T-cell (primary cell): ENCODE measurements at regions not wholly inside any gene's neighbourhood (a gene's known extent, or its start where the extent isn't known, plus 50 kb on each side); places are given as distances from the start of the nearest gene placed in this dataset.
A peak's percentile ranks its signal among the peaks of the same experiment; 100 is the strongest.

Experiments
- ATAC-seq, 4 experiments: fragments of 200-7000 bp in 3 of 4; fragments of 150-1000 bp in 1 of 4; cut with Tn5 transposase; replicated peaks in 1 of 4; 1 replicate in 3 of 4; 2 replicates in 1 of 4; pipeline ENCODE4 v1.10.0; 2021; ENCODE audit warnings: moderate library complexity in 3 of 4, mild to moderate bottlenecking in 2 of 4, moderate number of reproducible peaks in 1 of 4
- CTCF ChIA-PET, 2 donors: fragments of 300-600 bp; sonication (Branson Sonifier 250); formaldehyde crosslinking; loops; one replicate each; lab custom pipeline; 2022; ENCODE audit warnings: antibody characterized with exemption in 2 of 2; lab: Charles Lee
- POLR2A ChIA-PET, 2 donors: fragments of 300-600 bp; sonication (Branson Sonifier 250); formaldehyde crosslinking; loops; one replicate each; lab custom pipeline; 2022; ENCODE audit warnings: antibody characterized with exemption in 2 of 2; lab: Charles Lee
- DNase-seq, 35 experiments: peaks; one replicate each; pipeline versions ENCODE4 v3.0.0 to v3.0.0-alpha.2; 2013 to 2023
- H3K27ac ChIP-seq: one replicate; pipeline ENCODE4 v1.5.1; 2013; ENCODE audit warnings: low read length
- H3K27me3 ChIP-seq, 2 experiments: replicated peaks in 1 of 2; 1 replicate in 1 of 2; 2 replicates in 1 of 2; pipeline versions ENCODE4 v1.6.1 to v1.7.0; 2013; ENCODE audit warnings: low read length in 1 of 2, mixed read lengths in 1 of 2; ENCODE audit not compliant: control insufficient read depth in 2 of 2, insufficient read depth in 2 of 2; ENCODE audit errors: extremely low read depth in 1 of 2
- H3K36me3 ChIP-seq, 2 donors: 1 replicate in 1 of 2; 2 replicates in 1 of 2; pipeline versions ENCODE4 v1.6.1 to v1.7.0; 2013; ENCODE audit warnings: low read length in 1 of 2; ENCODE audit not compliant: control insufficient read depth in 2 of 2, insufficient read depth in 1 of 2; ENCODE audit errors: extremely low read depth in 1 of 2
- H3K4me1 ChIP-seq, 2 experiments: 1 replicate in 1 of 2; 2 replicates in 1 of 2; pipeline versions ENCODE4 v1.6.1 to v1.7.0; 2013; ENCODE audit warnings: low read length in 2 of 2, mixed read lengths in 1 of 2; ENCODE audit not compliant: insufficient read depth in 2 of 2, control insufficient read depth in 1 of 2; ENCODE audit errors: extremely low read depth in 1 of 2
- H3K4me3 ChIP-seq, 2 donors: 1 replicate in 1 of 2; 2 replicates in 1 of 2; pipeline versions ENCODE4 v1.5.1 to v1.7.0; 2013; ENCODE audit warnings: mild to moderate bottlenecking in 2 of 2, low read length in 1 of 2, moderate library complexity in 1 of 2; ENCODE audit not compliant: control insufficient read depth in 1 of 2; ENCODE audit errors: extremely low read depth in 1 of 2
- H3K9me3 ChIP-seq: 2 replicates; pipeline ENCODE4 v1.7.0; 2013
- H3K27ac Mint-ChIP-seq, 2 donors: one replicate each; pipeline ENCODE4 v1.8.0; 2020 to 2021; ENCODE audit warnings: mild to moderate bottlenecking in 2 of 2, mixed read lengths in 2 of 2
- H3K27me3 Mint-ChIP-seq, 2 donors: one replicate each; pipeline ENCODE4 v1.8.0; 2021 to 2022; ENCODE audit warnings: mixed read lengths in 2 of 2
- H3K36me3 Mint-ChIP-seq: one replicate; pipeline ENCODE4 v1.8.0; 2021; ENCODE audit warnings: mixed read lengths
- H3K4me1 Mint-ChIP-seq, 3 donors: one replicate each; pipeline ENCODE4 v1.8.0; 2020 to 2022; ENCODE audit warnings: mixed read lengths in 3 of 3, mild to moderate bottlenecking in 1 of 3
- H3K4me3 Mint-ChIP-seq, 3 donors: one replicate each; pipeline ENCODE4 v1.8.0; 2020 to 2022; ENCODE audit warnings: mild to moderate bottlenecking in 3 of 3, mixed read lengths in 3 of 3, moderate library complexity in 3 of 3
- H3K9me3 Mint-ChIP-seq, 3 donors: one replicate each; pipeline ENCODE4 v1.8.0; 2020 to 2022; ENCODE audit warnings: mixed read lengths in 3 of 3
- WGBS: methylation state at CpG from one replicate; pipeline ENCODE4 v1.1.5; 2013; ENCODE audit warnings: missing lambda C conversion rate; ENCODE audit not compliant: insufficient coverage; 5-methylcytosine and 5-hydroxymethylcytosine counted together

DNA sequence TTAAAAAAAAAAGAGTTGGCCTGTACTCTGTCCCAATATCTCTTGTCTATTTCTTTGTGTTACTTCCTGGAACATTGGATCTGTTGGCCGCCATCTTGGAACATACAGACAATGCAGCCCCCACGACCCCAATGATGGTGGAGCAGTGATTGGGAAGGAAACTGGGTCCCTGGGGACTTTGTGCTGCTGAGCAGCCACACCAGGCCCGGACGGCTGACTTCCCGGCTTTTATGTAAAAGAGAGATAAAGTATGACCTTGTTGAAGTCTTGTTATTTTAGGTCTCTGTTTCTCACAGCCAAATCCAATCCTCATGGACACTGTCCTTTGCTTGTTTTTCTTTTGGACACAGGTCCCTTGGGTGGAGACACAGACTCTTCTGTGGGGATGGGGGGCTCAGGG is 204.5 kb downstream of the SALL1 start:
- peaks cover 4 to 6% of the 10 kb centered on the region in 2 donors for H3K27me3 Mint-ChIP-seq
- no peaks in the 10 kb centered on the region for H3K36me3 Mint-ChIP-seq
- DNase-seq, result no peak
- ATAC-seq, result no peak
- Histone ChIP-seq H3K27me3 (peaks cover 0 to 11% of the 10 kb centered on the region in 2 experiments), H3K4me1 (no peaks in the 10 kb centered on the region), H3K4me3 (no peak overlapping the region), H3K27ac (no peak overlapping the region), H3K9me3 (no peaks in the 10 kb centered on the region), H3K36me3 (no peaks in the 10 kb centered on the region)
- ChIA-PET CTCF (no interaction called here), POLR2A (no interaction called here)
- 48% methylated on average over 2 of the region's 5 CpGs for WGBS
- no peaks in the 10 kb centered on the region for H3K9me3 Mint-ChIP-seq
- H3K4me3 Mint-ChIP-seq, result no peak overlapping the region
- no peak overlapping the region for H3K27ac Mint-ChIP-seq
- H3K4me1 Mint-ChIP-seq, result no peaks in the 10 kb centered on the region

DNA sequence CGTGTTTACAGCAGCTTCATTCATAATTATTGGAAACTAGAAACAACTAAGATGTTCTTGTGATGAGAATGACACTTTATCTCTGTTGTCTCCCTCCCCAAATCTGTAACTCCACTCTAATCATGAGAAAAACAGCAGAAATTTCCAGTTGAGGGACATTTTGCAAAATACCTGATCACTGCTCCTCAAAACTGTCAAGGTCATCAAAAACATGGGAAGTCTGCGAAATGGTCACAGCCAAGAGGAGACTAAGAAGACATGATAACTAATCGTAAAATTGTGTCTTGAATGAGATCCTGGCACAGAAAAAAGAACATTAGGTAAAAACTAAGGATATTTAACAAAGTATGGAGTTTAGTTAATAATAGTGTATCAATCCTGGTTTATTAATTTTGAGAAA is 204.2 kb downstream of the CYLD start:
- Histone ChIP-seq H3K36me3 (no peaks in the 10 kb centered on the region), H3K4me3 (no peak overlapping the region), H3K27ac (no peak overlapping the region), H3K4me1 (no peaks in the 10 kb centered on the region), H3K27me3 (peaks cover 0 to 11% of the 10 kb centered on the region in 2 experiments), H3K9me3 (no peaks in the 10 kb centered on the region)
- Mint-ChIP-seq H3K36me3 (no peaks in the 10 kb centered on the region), H3K9me3 (no peaks in the 10 kb centered on the region), H3K27me3 (peaks cover 4 to 6% of the 10 kb centered on the region in 2 donors), H3K27ac (no peak overlapping the region), H3K4me1 (no peaks in the 10 kb centered on the region), H3K4me3 (no peak overlapping the region)
- CTCF ChIA-PET, result no interaction called here
- ATAC-seq, result no peak
- POLR2A ChIA-PET, result no interaction called here
- WGBS, result 70% methylated on average over 2 of the region's 3 CpGs
- DNase-seq, result no peak

DNA sequence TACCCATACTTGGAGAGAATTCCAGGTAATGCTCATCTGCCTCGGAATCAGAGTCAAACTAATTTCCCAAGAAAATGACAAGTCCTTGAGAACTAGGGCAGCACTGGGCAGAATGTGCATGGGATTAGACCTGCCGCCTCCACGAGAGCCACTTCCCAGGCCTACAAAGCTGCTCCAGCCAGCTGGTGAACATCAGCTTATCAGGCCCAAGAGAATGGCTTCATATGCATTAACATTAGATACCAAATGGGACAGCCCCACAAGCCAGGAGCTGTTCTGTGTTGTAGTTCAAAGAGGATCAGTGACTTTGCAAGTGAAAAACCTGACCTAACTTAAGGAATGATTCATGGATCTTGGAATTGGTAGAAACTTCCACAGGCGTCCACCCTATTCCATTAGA is 203.3 kb downstream of the CYLD start:
- Histone ChIP-seq H3K4me1 (no peaks in the 10 kb centered on the region), H3K27me3 (peaks cover 0 to 5% of the 10 kb centered on the region in 2 experiments), H3K4me3 (no peak overlapping the region), H3K9me3 (no peaks in the 10 kb centered on the region), H3K36me3 (no peaks in the 10 kb centered on the region), H3K27ac (no peak overlapping the region)
- ChIA-PET CTCF (no interaction called here), POLR2A (no interaction called here)
- 78% methylated on average over 3 of the region's 4 CpGs for WGBS
- Mint-ChIP-seq H3K4me3 (no peak overlapping the region), H3K4me1 (no peaks in the 10 kb centered on the region), H3K27ac (no peak overlapping the region), H3K9me3 (no peaks in the 10 kb centered on the region), H3K27me3 (peaks cover 0 to 6% of the 10 kb centered on the region in 2 donors), H3K36me3 (no peaks in the 10 kb centered on the region)
- DNase-seq (no peak), ATAC-seq (no peak)

GRCh38 chr16:50944436-50944835 is 202.6 kb downstream of the CYLD start:
- Histone ChIP-seq H3K36me3 (no peaks in the 10 kb centered on the region), H3K27me3 (no peaks in the 10 kb centered on the region), H3K9me3 (no peaks in the 10 kb centered on the region), H3K4me1 (no peaks in the 10 kb centered on the region), H3K27ac (no peak overlapping the region), H3K4me3 (no peak overlapping the region)
- H3K36me3 Mint-ChIP-seq, result no peaks in the 10 kb centered on the region
- no peaks in the 10 kb centered on the region for H3K4me1 Mint-ChIP-seq
- ATAC-seq (no peak), DNase-seq (no peak)
- H3K27me3 Mint-ChIP-seq, result peaks cover 1 to 6% of the 10 kb centered on the region in 2 donors
- no CpG with 5 or more reads among the region's 1 CpG for WGBS
- POLR2A ChIA-PET, result no interaction called here
- no peaks in the 10 kb centered on the region for H3K9me3 Mint-ChIP-seq
- CTCF ChIA-PET, result no interaction called here
- no peak overlapping the region for H3K4me3 Mint-ChIP-seq
- peak overlapping the region in 1 of 2 donors; percentile 8 for H3K27ac Mint-ChIP-seq

DNA sequence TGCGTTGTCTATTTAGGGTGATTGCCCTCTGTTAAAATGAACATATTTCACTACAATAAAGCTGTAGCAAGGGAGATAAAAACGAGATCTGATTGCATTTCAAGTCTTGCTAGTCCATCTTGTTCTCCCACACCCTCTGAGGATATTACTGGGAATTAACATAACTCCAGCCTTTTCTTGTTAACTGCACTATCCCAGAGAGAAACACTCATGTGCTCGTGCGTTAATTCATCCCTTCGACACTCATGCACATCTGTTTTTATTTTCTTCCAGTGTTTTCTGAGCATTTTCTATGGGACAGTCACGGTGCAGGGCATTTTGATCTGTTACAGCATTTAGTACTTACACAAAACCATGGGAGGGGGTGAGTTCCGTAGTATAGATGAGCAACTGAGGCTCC is 202.1 kb downstream of the CYLD start:
- Mint-ChIP-seq H3K4me1 (no peaks in the 10 kb centered on the region), H3K27me3 (peaks cover 1 to 6% of the 10 kb centered on the region in 2 donors), H3K4me3 (no peak overlapping the region), H3K36me3 (no peaks in the 10 kb centered on the region), H3K9me3 (no peaks in the 10 kb centered on the region), H3K27ac (no peak overlapping the region)
- no peaks in the 10 kb centered on the region for H3K27me3 ChIP-seq
- ChIA-PET POLR2A (no interaction called here), CTCF (no interaction called here)
- 17% methylated on average over 1 of the region's 7 CpGs for WGBS
- H3K36me3 ChIP-seq, result no peaks in the 10 kb centered on the region
- no peak overlapping the region for H3K4me3 ChIP-seq
- no peaks in the 10 kb centered on the region for H3K4me1 ChIP-seq
- no peak for ATAC-seq
- DNase-seq, result no peak
- H3K9me3 ChIP-seq, result no peaks in the 10 kb centered on the region
- H3K27ac ChIP-seq, result no peak overlapping the region

DNA sequence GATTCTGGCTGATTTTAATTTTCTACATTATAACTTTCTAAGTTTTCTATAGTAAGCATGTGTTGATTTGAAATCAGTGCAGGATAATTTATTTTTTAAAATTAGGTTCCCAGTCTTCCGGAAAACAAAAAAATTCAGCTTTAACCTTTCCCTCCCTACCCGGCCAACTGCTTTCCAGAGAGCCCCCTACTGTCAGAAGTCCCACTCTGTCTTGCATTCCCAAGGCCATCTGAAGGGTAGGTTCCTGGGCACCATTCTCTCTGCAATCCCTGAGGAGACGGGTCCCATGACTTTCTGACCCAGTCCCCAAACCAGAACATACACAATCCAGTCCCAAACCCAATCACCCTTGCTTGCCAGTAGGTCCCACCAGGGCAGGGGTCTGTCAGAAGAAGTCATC is 200.3 kb downstream of the CYLD start:
- Histone ChIP-seq H3K36me3 (no peaks in the 10 kb centered on the region), H3K9me3 (no peaks in the 10 kb centered on the region), H3K27ac (no peak overlapping the region), H3K4me3 (no peak overlapping the region), H3K27me3 (peaks cover 0 to 4% of the 10 kb centered on the region in 2 experiments), H3K4me1 (no peaks in the 10 kb centered on the region)
- Mint-ChIP-seq H3K27ac (no peak overlapping the region), H3K36me3 (no peaks in the 10 kb centered on the region), H3K27me3 (peaks cover 4 to 11% of the 10 kb centered on the region in 2 donors), H3K4me3 (no peak overlapping the region), H3K4me1 (no peaks in the 10 kb centered on the region), H3K9me3 (no peaks in the 10 kb centered on the region)
- ATAC-seq (no peak), DNase-seq (no peak)
- CTCF ChIA-PET, result no interaction called here
- 96% methylated on average over 3 of the region's 3 CpGs for WGBS
- POLR2A ChIA-PET, result no interaction called here

DNA sequence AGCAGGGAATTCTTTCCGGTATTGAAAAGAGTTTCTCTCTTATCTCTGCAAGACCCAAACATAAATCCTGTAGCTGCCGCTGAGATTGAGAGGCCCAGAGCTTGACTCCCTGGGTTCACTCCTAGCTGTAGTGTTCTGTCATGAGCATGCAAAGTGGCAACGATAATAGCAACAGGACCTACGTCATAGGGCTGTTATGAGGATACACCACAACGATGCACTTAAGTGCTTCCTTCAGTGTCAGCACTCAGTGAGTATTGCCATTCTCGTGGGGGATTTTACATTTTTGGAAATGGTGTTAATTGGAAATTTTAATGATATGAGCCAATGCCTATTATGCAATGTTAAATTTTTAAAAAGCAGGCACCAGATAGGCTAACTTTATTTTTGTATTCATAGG is 199.8 kb downstream of the CYLD start:
- H3K9me3 Mint-ChIP-seq, result no peaks in the 10 kb centered on the region
- WGBS, result 71% methylated on average over 4 of the region's 6 CpGs
- Histone ChIP-seq H3K4me1 (no peaks in the 10 kb centered on the region), H3K27ac (no peak overlapping the region), H3K9me3 (no peaks in the 10 kb centered on the region), H3K4me3 (no peak overlapping the region), H3K27me3 (peaks cover 0 to 4% of the 10 kb centered on the region in 2 experiments), H3K36me3 (no peaks in the 10 kb centered on the region)
- DNase-seq, result no peak
- no peaks in the 10 kb centered on the region for H3K36me3 Mint-ChIP-seq
- no peak for ATAC-seq
- no peaks in the 10 kb centered on the region for H3K4me1 Mint-ChIP-seq
- H3K27ac Mint-ChIP-seq, result no peak overlapping the region
- H3K4me3 Mint-ChIP-seq, result no peak overlapping the region
- ChIA-PET POLR2A (no interaction called here), CTCF (no interaction called here)
- peaks cover 4 to 16% of the 10 kb centered on the region in 2 donors for H3K27me3 Mint-ChIP-seq
